ENCODE measurements at regions not wholly inside any gene's neighbourhood (a gene's known extent, or its start where the extent isn't known, plus 50 kb on each side); places are given as distances from the start of the nearest gene placed in this dataset.

- H3K27me3 ChIP-seq (ENCODE audit: low read depth, low read length), result no peaks in the 10 kb centered on the region
- TF ChIP-seq EZH2phosphoT487 (IDR thresholded peaks at IDR 0.05; ENCODE audit: low read depth) (no peak), CTCF (IDR thresholded peaks at IDR 0.05; ENCODE audit: low read depth, low read length) (no peak)
- H4K20me1 ChIP-seq (ENCODE audit: insufficient read depth, low read length), result no peaks in the 10 kb centered on the region
- H3K4me1 ChIP-seq (ENCODE audit: low read length), result no peaks in the 10 kb centered on the region
- H2AFZ ChIP-seq (ENCODE audit: low read depth, low read length), result no peak overlapping the region
- H3K4me3 ChIP-seq (ENCODE audit: low read length), result no peak overlapping the region
- no peak overlapping the region for H3K27ac ChIP-seq (ENCODE audit: low read length)
- H3K36me3 ChIP-seq (replicated peaks; ENCODE audit: low read depth, low read length), result no peaks in the 10 kb centered on the region
- H3K79me2 ChIP-seq (ENCODE audit: low read length), result no peaks in the 10 kb centered on the region
- H3K4me2 ChIP-seq (ENCODE audit: low read length), result no peak overlapping the region
- H3K9me3 ChIP-seq (ENCODE audit: insufficient read depth, low read length), result no peaks in the 10 kb centered on the region
- H3K9ac ChIP-seq (ENCODE audit: low read length), result no peak overlapping the region
Observed at GRCh38 chr12:116495260-116495659, 63.9 kb upstream of the MAP1LC3B2 start.

GRCh38 chr12:116497051-116497591 is 62.1 kb upstream of the MAP1LC3B2 start:
- no peaks in the 10 kb centered on the region for H3K27me3 ChIP-seq (ENCODE audit: low read depth, low read length)
- no peaks in the 10 kb centered on the region for H3K79me2 ChIP-seq (ENCODE audit: low read length)
- no peak overlapping the region for H3K4me2 ChIP-seq (ENCODE audit: low read length)
- no peaks in the 10 kb centered on the region for H4K20me1 ChIP-seq (ENCODE audit: insufficient read depth, low read length)
- TF ChIP-seq CTCF (IDR thresholded peaks at IDR 0.05; ENCODE audit: low read depth, low read length) (no peak), EZH2phosphoT487 (IDR thresholded peaks at IDR 0.05; ENCODE audit: low read depth) (no peak)
- no peak overlapping the region for H3K4me3 ChIP-seq (ENCODE audit: low read length)
- H2AFZ ChIP-seq (ENCODE audit: low read depth, low read length), result no peak overlapping the region
- no peaks in the 10 kb centered on the region for H3K36me3 ChIP-seq (replicated peaks; ENCODE audit: low read depth, low read length)
- no peak overlapping the region for H3K9ac ChIP-seq (ENCODE audit: low read length)
- H3K9me3 ChIP-seq (ENCODE audit: insufficient read depth, low read length), result no peaks in the 10 kb centered on the region
- H3K4me1 ChIP-seq (ENCODE audit: low read length), result no peaks in the 10 kb centered on the region
- H3K27ac ChIP-seq (ENCODE audit: low read length), result no peak overlapping the region

GRCh38 chr12:116498471-116498870 is 60.7 kb upstream of the MAP1LC3B2 start:
- TF ChIP-seq EZH2phosphoT487 (IDR thresholded peaks at IDR 0.05; ENCODE audit: low read depth) (no peak), CTCF (IDR thresholded peaks at IDR 0.05; ENCODE audit: low read depth, low read length) (no peak)
- H3K36me3 ChIP-seq (replicated peaks; ENCODE audit: low read depth, low read length), result no peaks in the 10 kb centered on the region
- no peaks in the 10 kb centered on the region for H4K20me1 ChIP-seq (ENCODE audit: insufficient read depth, low read length)
- H3K4me1 ChIP-seq (ENCODE audit: low read length), result no peaks in the 10 kb centered on the region
- no peaks in the 10 kb centered on the region for H3K79me2 ChIP-seq (ENCODE audit: low read length)
- no peak overlapping the region for H3K4me2 ChIP-seq (ENCODE audit: low read length)
- no peak overlapping the region for H2AFZ ChIP-seq (ENCODE audit: low read depth, low read length)
- H3K27me3 ChIP-seq (ENCODE audit: low read depth, low read length), result no peaks in the 10 kb centered on the region
- H3K9ac ChIP-seq (ENCODE audit: low read length), result no peak overlapping the region
- H3K27ac ChIP-seq (ENCODE audit: low read length), result no peak overlapping the region
- no peaks in the 10 kb centered on the region for H3K9me3 ChIP-seq (ENCODE audit: insufficient read depth, low read length)
- no peak overlapping the region for H3K4me3 ChIP-seq (ENCODE audit: low read length)

GRCh38 chr12:116502141-116502725 is 56.9 kb upstream of the MAP1LC3B2 start:
- H3K27me3 ChIP-seq (ENCODE audit: low read depth, low read length), result peaks cover 19% of the 10 kb centered on the region
- H3K4me2 ChIP-seq (ENCODE audit: low read length), result no peak overlapping the region
- no peaks in the 10 kb centered on the region for H3K79me2 ChIP-seq (ENCODE audit: low read length)
- H3K4me3 ChIP-seq (ENCODE audit: low read length), result no peak overlapping the region
- TF ChIP-seq CTCF (IDR thresholded peaks at IDR 0.05; ENCODE audit: low read depth, low read length), result no peak
- TF ChIP-seq EZH2phosphoT487 (IDR thresholded peaks at IDR 0.05; ENCODE audit: low read depth), result no peak
- no peaks in the 10 kb centered on the region for H3K4me1 ChIP-seq (ENCODE audit: low read length)
- no peak overlapping the region for H3K27ac ChIP-seq (ENCODE audit: low read length)
- H3K9me3 ChIP-seq (ENCODE audit: insufficient read depth, low read length), result no peaks in the 10 kb centered on the region
- no peak overlapping the region for H2AFZ ChIP-seq (ENCODE audit: low read depth, low read length)
- no peak overlapping the region for H3K9ac ChIP-seq (ENCODE audit: low read length)
- no peaks in the 10 kb centered on the region for H4K20me1 ChIP-seq (ENCODE audit: insufficient read depth, low read length)
- H3K36me3 ChIP-seq (replicated peaks; ENCODE audit: low read depth, low read length), result no peaks in the 10 kb centered on the region

Measured in OCI-LY3 (cell line).